AG08395 (cell line): ENCODE measurements at regions not wholly inside any gene's neighbourhood (a gene's known extent, or its start where the extent isn't known, plus 50 kb on each side); places are given as distances from the start of the nearest gene placed in this dataset.

ENCODE experiments used
- DNase-seq: peaks from one replicate; pipeline ENCODE4 v3.0.0; 2012; ENCODE audit warnings: mixed read lengths, low spot score

DNA sequence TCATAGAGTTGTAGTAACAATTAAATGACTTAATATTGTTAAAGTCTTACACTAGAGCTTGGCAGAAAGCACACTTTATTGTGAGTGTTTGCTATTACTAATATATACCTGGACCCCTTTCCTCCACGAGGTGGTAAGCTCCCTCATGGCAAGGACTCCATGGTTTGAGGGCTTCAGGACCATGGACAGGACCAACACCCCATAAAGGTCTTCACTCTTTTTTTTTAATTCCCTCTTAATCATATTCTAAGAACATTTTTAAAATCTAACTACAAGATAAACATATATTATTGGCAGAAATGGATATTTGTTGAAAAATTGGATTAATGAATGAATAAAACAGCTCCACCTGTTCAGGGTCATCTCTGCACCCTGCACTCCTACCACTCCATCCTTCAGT, 154.5 kb downstream of the CBLN1 start:
- DNase-seq = no peak

DNA sequence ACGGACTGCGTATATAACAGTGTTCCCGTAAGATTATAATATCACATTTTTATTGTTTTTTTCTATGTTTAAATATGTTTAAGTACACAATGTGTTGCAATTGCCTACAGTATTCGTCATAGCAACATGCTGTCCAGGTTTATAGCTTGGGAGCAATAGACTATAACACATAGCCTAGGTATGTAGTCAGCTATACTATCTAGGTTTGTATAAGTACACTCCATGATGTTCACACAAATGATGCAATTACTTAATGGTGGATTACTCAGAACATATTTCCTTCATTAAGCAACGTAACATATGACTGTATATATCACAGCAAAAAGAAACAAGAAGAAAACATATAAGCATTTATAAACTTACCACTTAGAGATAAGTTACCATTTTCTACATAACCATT, 160.0 kb downstream of the CBLN1 start:
- no peak for DNase-seq

DNA sequence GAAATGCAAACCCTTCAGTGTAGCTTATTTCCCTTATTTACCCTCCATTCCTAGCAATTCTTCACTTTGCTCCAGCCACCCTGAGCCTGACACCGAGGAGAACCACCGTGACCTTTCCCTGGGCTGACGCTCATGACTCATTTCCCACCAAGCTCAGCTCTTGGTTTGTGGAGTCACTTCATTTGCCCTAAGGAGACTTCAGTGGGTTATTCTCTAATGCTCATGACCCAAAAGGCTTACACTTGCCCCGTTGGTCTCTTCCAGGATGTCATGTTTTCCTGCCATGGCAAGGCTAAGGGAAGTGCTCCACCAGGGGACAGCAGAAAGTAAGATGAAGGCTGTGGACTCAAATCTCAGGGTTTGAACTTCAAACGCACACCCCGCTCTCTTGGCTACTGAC, 161.0 kb downstream of the CBLN1 start:
- no peak for DNase-seq

GRCh38 chr16:49116873-49117272, 164.8 kb downstream of the CBLN1 start:
- no peak for DNase-seq

DNA sequence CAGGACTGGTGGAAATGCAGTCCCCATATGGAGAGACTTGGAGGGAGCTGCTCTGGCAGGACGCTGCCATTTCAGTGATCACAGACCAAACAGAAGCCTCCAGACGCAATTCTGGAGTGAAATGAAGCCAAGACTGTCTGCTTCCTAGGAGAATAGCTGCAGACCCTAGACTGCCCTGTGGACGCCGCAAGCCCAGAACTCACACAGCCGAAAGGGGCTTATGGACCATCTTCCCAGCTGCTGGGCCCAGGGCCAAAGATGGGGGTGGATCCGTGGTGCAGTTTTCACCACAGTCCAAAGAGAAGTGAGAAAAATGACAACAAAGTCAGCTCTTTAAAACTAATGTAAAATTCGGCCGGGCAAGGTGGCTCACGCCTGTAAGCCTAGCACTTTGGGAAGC, 165.7 kb downstream of the CBLN1 start:
- no peak for DNase-seq

DNA sequence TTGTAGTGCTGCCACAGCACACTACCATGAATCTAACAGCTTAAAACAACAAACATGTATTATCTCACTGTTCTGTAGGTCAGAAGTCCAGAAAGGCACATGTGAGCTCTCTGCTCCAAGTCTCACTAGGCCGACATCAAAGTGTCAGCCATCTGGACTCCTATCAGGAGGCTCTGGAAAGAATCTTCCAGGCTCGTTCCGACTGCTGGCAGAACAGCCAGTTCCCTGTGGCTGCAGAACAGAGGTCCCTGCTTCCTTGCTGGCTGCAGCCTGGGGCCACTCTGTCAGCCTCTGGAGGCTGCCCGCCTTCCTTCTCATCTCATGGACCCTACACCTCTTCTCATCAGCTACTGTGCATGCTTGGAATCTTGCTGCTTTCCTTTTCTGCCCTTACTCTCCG, 168.9 kb downstream of the CBLN1 start:
- no peak for DNase-seq

- DNase-seq = no peak
Measured at GRCh38 chr16:49111351-49111750, 170.3 kb downstream of the CBLN1 start.

GRCh38 chr16:49108611-49109010, 173.0 kb downstream of the CBLN1 start:
- no peak for DNase-seq

- no peak for DNase-seq
Measured at GRCh38 chr16:49103298-49103697, 178.3 kb downstream of the CBLN1 start.

- no peak for DNase-seq
Measured at GRCh38 chr16:49101997-49102396, 179.6 kb downstream of the CBLN1 start.

DNA sequence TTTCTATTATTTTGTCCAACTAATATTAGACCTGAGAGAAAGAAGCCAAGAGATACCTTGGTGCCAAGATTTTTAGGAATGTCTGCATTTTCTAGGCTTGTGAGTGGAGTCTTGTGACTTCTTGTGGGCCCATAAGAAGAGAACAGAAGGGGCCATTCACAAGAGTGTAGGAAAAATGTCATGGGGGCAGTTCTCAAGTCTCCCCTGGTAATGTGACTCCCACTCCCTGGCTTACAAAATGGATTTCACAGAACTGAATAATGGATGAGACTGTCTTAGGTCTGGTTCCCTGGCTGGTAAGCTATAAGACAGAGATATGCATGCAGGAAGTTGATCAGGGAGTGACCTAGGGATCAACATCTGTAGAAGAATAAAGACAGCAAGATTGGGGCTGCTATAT, 181.3 kb downstream of the CBLN1 start:
- no peak for DNase-seq

DNA sequence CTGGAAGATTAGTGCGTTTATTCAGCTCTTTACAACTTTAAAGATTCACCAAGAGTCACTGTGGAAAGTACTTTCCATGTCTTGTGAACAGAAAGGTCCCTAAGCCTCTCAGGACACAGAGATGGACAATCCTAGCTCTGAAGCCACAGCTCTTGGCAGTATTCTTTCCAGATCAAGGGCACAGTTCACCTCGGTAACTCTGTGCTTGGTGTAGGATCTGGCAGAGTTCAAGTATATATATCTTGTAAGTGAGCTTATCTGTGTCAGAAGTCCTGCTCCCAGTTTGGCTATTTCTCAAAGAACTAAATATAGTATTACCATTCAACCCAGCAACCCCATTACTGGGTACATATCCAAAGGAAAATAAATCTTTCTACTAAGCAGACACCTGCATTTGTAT, 183.7 kb downstream of the CBLN1 start:
- DNase-seq = no peak

DNA sequence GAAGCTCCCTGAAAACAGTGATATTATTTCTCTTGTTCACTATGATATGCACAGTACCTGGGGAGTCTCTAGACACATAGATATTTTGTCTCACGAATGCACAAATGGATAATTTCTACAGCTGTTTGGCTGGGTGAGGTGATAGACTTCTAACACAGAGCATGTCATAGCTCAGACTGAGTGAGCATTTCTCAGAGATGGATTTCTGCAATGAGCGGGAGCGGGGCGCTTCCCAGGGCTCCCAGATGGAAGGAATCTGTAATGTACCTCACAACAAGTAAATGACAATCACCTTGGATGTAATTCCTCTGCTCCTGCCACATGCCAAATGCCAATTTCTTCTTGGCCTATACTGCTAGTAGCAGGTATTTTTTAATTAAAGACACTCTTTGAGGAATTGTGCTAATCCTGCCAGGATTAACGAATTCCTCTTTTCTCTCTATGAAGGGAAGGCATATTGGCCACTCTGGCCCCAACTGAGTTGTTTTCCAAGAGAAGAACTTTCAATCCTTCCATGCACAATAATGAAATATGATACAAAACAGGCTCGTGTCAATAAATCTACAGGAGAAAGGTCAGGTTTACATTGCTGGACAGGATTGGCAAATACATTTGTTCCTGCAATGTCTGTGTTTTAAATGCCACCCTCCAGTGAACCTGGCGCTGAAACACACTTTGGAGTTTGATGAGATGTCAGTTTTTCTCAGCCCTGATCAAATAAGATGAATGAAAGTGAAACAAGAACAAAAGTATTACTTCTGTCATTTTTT, 185.3 kb downstream of the CBLN1 start:
- no peak for DNase-seq

GRCh38 chr16:49095539-49095938, 186.1 kb downstream of the CBLN1 start:
- no peak for DNase-seq

DNA sequence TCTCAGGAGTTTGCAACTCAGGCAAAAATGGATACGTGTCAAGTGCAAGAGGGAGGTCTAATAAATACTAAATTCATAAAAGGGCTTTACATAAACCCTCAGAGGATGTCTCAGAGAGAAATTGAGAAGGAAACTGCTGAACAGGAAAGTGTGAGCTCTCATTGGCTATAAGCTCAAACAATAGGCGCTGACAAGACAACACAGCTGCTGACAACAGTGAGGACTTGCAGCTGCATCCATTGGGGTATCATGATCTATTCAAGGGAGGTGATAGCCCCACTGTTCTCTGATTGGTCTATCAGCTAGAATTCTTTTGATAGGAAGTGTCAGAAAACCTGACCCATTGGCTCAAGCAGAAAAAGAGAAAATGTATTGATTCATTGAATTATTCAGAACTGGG, 187.2 kb downstream of the CBLN1 start:
- DNase-seq = no peak

DNA sequence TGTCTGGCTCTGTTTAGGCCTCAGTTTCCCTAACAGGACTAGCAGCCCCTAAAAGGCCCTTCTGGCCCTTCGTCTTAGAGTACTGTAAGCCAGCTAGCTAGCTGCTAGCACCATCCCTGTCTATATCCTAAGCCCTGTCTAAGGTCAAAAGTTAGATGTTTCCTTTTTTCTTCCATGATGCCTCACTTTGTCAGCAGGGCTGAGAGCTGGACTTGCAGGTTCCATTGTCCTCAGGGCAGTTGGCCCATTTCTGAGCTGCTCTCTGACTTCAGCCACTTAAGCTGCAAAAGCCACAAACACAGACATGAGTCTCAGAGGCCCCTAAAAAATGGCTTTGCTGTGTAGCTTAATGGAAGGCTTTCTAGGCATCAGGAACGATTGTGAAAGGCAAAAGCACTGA, 187.7 kb downstream of the CBLN1 start:
- DNase-seq = no peak

- no peak for DNase-seq
Measured at GRCh38 chr16:49092704-49093103, 188.9 kb downstream of the CBLN1 start.

DNA sequence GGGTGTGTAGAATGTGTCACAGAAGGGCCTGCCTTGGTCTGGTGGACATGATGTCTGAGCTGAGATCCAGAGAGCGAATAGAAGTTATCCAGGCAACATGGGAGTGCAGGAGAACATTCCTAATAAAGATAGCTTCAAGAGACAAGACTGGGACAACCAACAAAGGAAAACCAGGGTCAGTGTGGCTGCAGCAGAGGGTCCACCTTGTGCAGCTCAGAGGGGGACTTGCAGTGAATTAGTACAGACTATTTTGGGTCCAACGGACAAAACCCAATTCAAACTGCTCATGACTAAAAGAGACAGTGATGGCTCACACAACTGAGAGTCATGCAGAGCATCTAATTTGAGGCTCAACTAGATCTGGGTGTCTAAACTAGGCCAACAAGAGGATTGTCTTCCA, 192.1 kb downstream of the CBLN1 start:
- DNase-seq = no peak

DNA sequence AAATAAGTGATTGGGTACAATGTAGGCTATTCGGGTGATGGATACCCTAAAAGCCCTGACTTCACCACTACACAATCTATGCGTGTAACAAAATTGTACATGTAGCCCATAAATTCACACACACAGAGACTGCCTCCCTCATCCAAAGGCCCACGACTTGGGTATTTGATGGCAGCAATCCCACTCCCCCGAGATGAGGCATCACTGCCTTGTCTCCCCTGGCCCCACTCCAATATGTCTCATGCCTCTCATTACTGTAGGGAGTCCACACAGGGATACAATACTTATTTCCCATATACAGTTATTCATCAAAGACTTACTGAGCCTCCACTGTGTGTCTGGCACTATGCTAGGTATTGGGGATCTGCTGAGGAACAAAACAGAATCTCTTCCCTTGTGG, 192.6 kb downstream of the CBLN1 start:
- no peak for DNase-seq

DNA sequence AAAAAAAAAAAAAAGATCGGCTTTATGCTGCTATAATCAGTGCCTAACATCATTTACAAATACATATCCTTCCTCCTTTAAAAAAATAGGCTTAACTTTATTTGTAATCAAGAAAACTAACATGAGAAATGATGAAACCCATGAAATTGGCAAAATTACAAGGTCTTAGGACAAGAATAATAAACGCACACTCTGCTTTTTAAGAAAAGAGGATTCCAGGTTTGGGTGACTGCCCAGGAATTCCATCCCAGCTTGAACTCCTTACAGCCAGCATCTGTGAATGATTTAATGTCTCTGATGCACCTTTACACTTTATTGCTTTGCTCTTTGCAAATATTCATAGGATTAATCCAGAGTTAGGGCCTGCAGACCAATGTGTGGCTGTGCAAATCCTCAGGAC, 196.0 kb downstream of the CBLN1 start:
- DNase-seq = no peak

GRCh38 chr16:49084628-49085390, 196.8 kb downstream of the CBLN1 start:
- no peak for DNase-seq

DNA sequence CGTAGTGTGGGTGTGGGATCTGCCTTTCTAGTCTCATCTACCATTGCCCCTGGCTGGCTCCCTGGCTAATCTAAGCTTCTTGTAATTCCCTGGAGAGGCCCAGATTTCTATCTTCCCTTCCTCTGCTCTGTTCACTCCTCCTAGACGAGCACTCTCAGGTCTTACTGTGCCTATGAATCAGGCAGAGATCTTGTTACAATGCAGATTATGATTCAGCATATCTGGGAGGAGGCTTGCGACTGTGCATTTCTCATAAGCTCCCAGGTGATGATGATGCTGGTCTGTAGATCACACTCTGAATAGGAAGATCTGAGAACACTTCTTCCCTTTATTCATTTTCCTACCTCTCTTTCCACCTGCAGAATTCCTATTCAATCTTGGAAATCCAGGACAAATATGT, 200.1 kb downstream of the CBLN1 start:
- no peak for DNase-seq

GRCh38 chr16:49081086-49081485, 200.6 kb downstream of the CBLN1 start:
- no peak for DNase-seq

GRCh38 chr16:49078571-49078970, 203.1 kb downstream of the CBLN1 start:
- DNase-seq = no peak
